ENCODE measurements at regions not wholly inside any gene's neighbourhood (a gene's known extent, or its start where the extent isn't known, plus 50 kb on each side); places are given as distances from the start of the nearest gene placed in this dataset.

GRCh38 chr4:59222221-59222620 lies 1977.9 kb upstream of the ADGRL3 start:
- Histone ChIP-seq H3K9ac (ENCODE audit: control insufficient read depth, insufficient read depth, low read length) (no peak overlapping the region), H3K79me2 (ENCODE audit: control insufficient read depth, insufficient read depth, low read length) (no peaks in the 10 kb centered on the region), H3K4me2 (ENCODE audit: control insufficient read depth, insufficient read depth) (no peak overlapping the region), H3K4me1 (ENCODE audit: control insufficient read depth, insufficient read depth, low read length) (no peaks in the 10 kb centered on the region), H2AFZ (ENCODE audit: control insufficient read depth, low read depth, low read length) (no peak overlapping the region), H3K27ac (ENCODE audit: control insufficient read depth, insufficient read depth) (no peak overlapping the region), H3K9me3 (replicated peaks; ENCODE audit: control insufficient read depth, insufficient read depth, low read length) (no peaks in the 10 kb centered on the region), H4K20me1 (ENCODE audit: control insufficient read depth, insufficient read depth) (no peaks in the 10 kb centered on the region), H3K36me3 (ENCODE audit: control insufficient read depth in 2 of 2, insufficient read depth in 2 of 2, low read length in 1 of 2) (no peaks in the 10 kb centered on the region), H3K27me3 (replicated peaks in 1 of 2; ENCODE audit: control insufficient read depth in 2 of 2, insufficient read depth in 2 of 2, low read length in 1 of 2) (no peaks in the 10 kb centered on the region), H3K4me3 (no peak overlapping the region)
- in situ Hi-C loops (cut with MboI): no loop called here
- no peak for DNase-seq (ENCODE audit: low read depth, low spot score)
- intact Hi-C loops (cut with micrococcal nuclease; ENCODE audit: unreplicated experiment): no loop called here
- TF ChIP-seq CTCF (IDR thresholded peaks at IDR 0.05 in 2 of 3, conservative IDR thresholded peaks at IDR 0.05 in 1 of 3; ENCODE audit: control insufficient read depth in 2 of 3, extremely low read depth in 1 of 3, insufficient read depth in 1 of 3, low read depth in 3 of 3, low read length in 3 of 3) (no peak), BRCA1 (IDR thresholded peaks at IDR 0.05; ENCODE audit: low read depth, low read length) (no peak), PAX8 (IDR thresholded peaks at IDR 0.05) (no peak), SREBF1 (IDR thresholded peaks at IDR 0.05; ENCODE audit: low read length) (no peak), EZH2 (IDR thresholded peaks at IDR 0.05; ENCODE audit: borderline replicate concordance, control insufficient read depth, low read depth, low read length) (no peak), PBX3 (IDR thresholded peaks at IDR 0.05; ENCODE audit: insufficient replicate concordance, low read depth, low read length) (no peak), GATAD2B (conservative IDR thresholded peaks at IDR 0.05; ENCODE audit: low read depth) (no peak), CBX3 (IDR thresholded peaks at IDR 0.05; ENCODE audit: borderline replicate concordance, low read depth) (no peak)
- no TSS peak for BruUV-seq (replicated peaks)
- SMC1A ChIA-PET (ENCODE audit: uncharacterized antibody, unreplicated experiment): no interaction called here
- CTCF ChIA-PET: no interaction called here
- RAD21 ChIA-PET (ENCODE audit: unreplicated experiment): no interaction called here
- WGBS (ENCODE audit: insufficient coverage, insufficient replicate concordance, low lambda C conversion rate, missing lambda C conversion rate): 41% methylated on average over 4 of the region's 4 CpGs
- ATAC-seq: no peak
- no peak for FAIRE-seq
- POLR2A ChIA-PET: no interaction called here

All from GM12878 (cell line).